HT-29 (cell line): ENCODE measurements at regions not wholly inside any gene's neighbourhood (a gene's known extent, or its start where the extent isn't known, plus 50 kb on each side); places are given as distances from the start of the nearest gene placed in this dataset.
A peak's percentile ranks its signal among the peaks of the same experiment; 100 is the strongest.
"Not testable (repeated sequence)": the region's sequence is repeated elsewhere in the genome, so short reads cannot be mapped to it uniquely, and the experiment has no call there.

Experiments used
- DNase-seq: peaks from one replicate; pipeline ENCODE4 v3.0.0-alpha.2; 2015; ENCODE audit warnings: low spot score

- DNase-seq, result not testable (repeated sequence)
These were observed 80.3 kb downstream of the ZNF474 start for GRCh38 chr5:122209601-122210000.

- DNase-seq, result no peak
These were observed 89.4 kb downstream of the ZNF474 start for GRCh38 chr5:122218778-122219177.

GRCh38 chr5:122219436-122220166 is 90.3 kb downstream of the ZNF474 start:
- DNase-seq, result no peak

- DNase-seq, result no peak
These were observed 91.2 kb downstream of the ZNF474 start for GRCh38 chr5:122220511-122220910.

GRCh38 chr5:122221857-122222256 is 90.2 kb upstream of the SNCAIP start:
- DNase-seq, result no peak

GRCh38 chr5:122222580-122222979 is 89.5 kb upstream of the SNCAIP start:
- DNase-seq, result no peak

GRCh38 chr5:122228728-122229392 is 83.2 kb upstream of the SNCAIP start:
- no peak for DNase-seq

GRCh38 chr5:122229551-122229950 is 82.5 kb upstream of the SNCAIP start:
- no peak for DNase-seq

GRCh38 chr5:122236270-122237040 is 75.6 kb upstream of the SNCAIP start:
- DNase-seq, result no peak

- no peak for DNase-seq
These were observed 74.1 kb upstream of the SNCAIP start for GRCh38 chr5:122237906-122238305.

- peak; percentile 75 for DNase-seq
These were observed 59.7 kb upstream of the SNCAIP start for GRCh38 chr5:122252319-122252718.

- DNase-seq, result no peak
These were observed 58.2 kb upstream of the SNCAIP start for GRCh38 chr5:122253794-122254193.

- DNase-seq, result no peak
These were observed 55.6 kb upstream of the SNCAIP start for GRCh38 chr5:122256388-122256787.

GRCh38 chr5:122257000-122257399 is 55.0 kb upstream of the SNCAIP start:
- DNase-seq, result no peak

- no peak for DNase-seq
These were observed 53.8 kb upstream of the SNCAIP start for GRCh38 chr5:122258241-122258640.

GRCh38 chr5:122258840-122259239 is 53.2 kb upstream of the SNCAIP start:
- no peak for DNase-seq

GRCh38 chr5:122259995-122260394 is 52.0 kb upstream of the SNCAIP start:
- no peak for DNase-seq

GRCh38 chr5:122262103-122262502 is 49.9 kb upstream of the SNCAIP start:
- DNase-seq, result no peak
